IMR-90 (cell line): ENCODE measurements at regions not wholly inside any gene's neighbourhood (a gene's known extent, or its start where the extent isn't known, plus 50 kb on each side); places are given as distances from the start of the nearest gene placed in this dataset.
A peak's percentile ranks its signal among the peaks of the same experiment; 100 is the strongest.

Experiments used
- ATAC-seq: fragments of 200-7000 bp; cut with Tn5 transposase; 2 replicates; pipeline ENCODE4 v1.9.1; 2020; ENCODE audit warnings: low read depth, mild to moderate bottlenecking, moderate library complexity
- BruUV-seq: library from RNA; stranded (reverse); fragments of 400-500 nt; replicated peaks from 2 replicates; lab custom pipeline; 2021; lab: Mats Ljungman, UMichigan
- CTCF ChIA-PET: fragments of 300-600 bp; formaldehyde crosslinking; extraction: SDS; loops from one replicate; lab custom pipeline; 2021; ENCODE audit warnings: antibody characterized with exemption; lab: Yijun Ruan, JAX
- POLR2A ChIA-PET: fragments of 300-600 bp; sonication (Branson Sonifier 250); formaldehyde crosslinking; loops from one replicate; lab custom pipeline; 2022; ENCODE audit warnings: antibody characterized with exemption; ENCODE audit not compliant: unreplicated experiment; lab: Charles Lee
- DNase-seq: peaks from one replicate; pipeline ENCODE4 v3.0.0; 2013
- H2AFZ ChIP-seq: replicated peaks from 2 replicates; pipeline ENCODE3; 2013; ENCODE audit warnings: low read length, mild to moderate bottlenecking; ENCODE audit not compliant: poor library complexity
- H2AK5ac ChIP-seq: 2 replicates; pipeline ENCODE4 v1.6.1; 2013; ENCODE audit warnings: low read depth, low read length, inconsistent platforms
- H2AK9ac ChIP-seq: replicated peaks from 2 replicates; pipeline ENCODE3; 2013; ENCODE audit warnings: mild to moderate bottlenecking, low read depth, low read length, moderate library complexity; ENCODE audit not compliant: poor library complexity
- H2BK120ac ChIP-seq: 2 replicates; pipeline ENCODE4 v1.6.1; 2013; ENCODE audit warnings: low read depth, low read length, inconsistent platforms
- H2BK15ac ChIP-seq: 3 replicates; pipeline ENCODE4 v1.6.1; 2013; ENCODE audit warnings: low read depth, low read length, inconsistent platforms
- H2BK20ac ChIP-seq: 2 replicates; pipeline ENCODE4 v1.6.1; 2013; ENCODE audit warnings: low read depth, mild to moderate bottlenecking, inconsistent platforms, low read length, moderate library complexity
- H2BK5ac ChIP-seq: 2 replicates; pipeline ENCODE4 v1.6.1; 2013; ENCODE audit warnings: mild to moderate bottlenecking, low read depth, low read length, inconsistent platforms; ENCODE audit not compliant: poor library complexity, severe bottlenecking
- H3K14ac ChIP-seq: replicated peaks from 2 replicates; pipeline ENCODE4 v1.6.1; 2013; ENCODE audit warnings: low read depth, low read length, inconsistent platforms
- H3K18ac ChIP-seq: 2 replicates; pipeline ENCODE4 v1.6.1; 2013; ENCODE audit warnings: low read depth, low read length, control low read depth
- H3K23ac ChIP-seq: 2 replicates; pipeline ENCODE4 v1.6.1; 2013; ENCODE audit warnings: low read depth, low read length, inconsistent platforms
- H3K27ac ChIP-seq: 2 replicates; pipeline ENCODE4 v1.5.1; 2013; ENCODE audit warnings: mild to moderate bottlenecking, control low read depth, low read length; ENCODE audit not compliant: insufficient read depth
- H3K27me3 ChIP-seq: 2 replicates; pipeline ENCODE4 v1.6.1; 2013; ENCODE audit warnings: low read length; ENCODE audit not compliant: control insufficient read depth, insufficient read depth
- H3K36me3 ChIP-seq: 2 replicates; pipeline ENCODE4 v1.6.1; 2013; ENCODE audit warnings: low read length, mixed read lengths; ENCODE audit not compliant: control insufficient read depth, insufficient read depth
- H3K4ac ChIP-seq: 2 replicates; pipeline ENCODE4 v1.6.1; 2013; ENCODE audit warnings: low read depth, low read length, inconsistent platforms
- H3K4me1 ChIP-seq: 2 replicates; pipeline ENCODE4 v1.6.1; 2013; ENCODE audit warnings: low read length, mixed read lengths; ENCODE audit not compliant: control insufficient read depth, insufficient read depth
- H3K4me2 ChIP-seq: 2 replicates; pipeline ENCODE4 v1.6.1; 2013; ENCODE audit warnings: low read depth, mild to moderate bottlenecking, control low read depth, low read length, moderate library complexity
- H3K4me3 ChIP-seq: 2 replicates; pipeline ENCODE4 v1.5.1; 2013; ENCODE audit warnings: low read depth, mild to moderate bottlenecking, control low read depth, low read length, moderate library complexity; ENCODE audit not compliant: insufficient read depth
- H3K56ac ChIP-seq: 2 replicates; pipeline ENCODE4 v1.6.1; 2013; ENCODE audit warnings: low read length, inconsistent platforms; ENCODE audit not compliant: insufficient read depth; ENCODE audit errors: extremely low read depth
- H3K79me1 ChIP-seq, 2 experiments: 2 replicates each; pipeline ENCODE4 v1.6.1; 2013; ENCODE audit warnings: low read length in 2 of 2, inconsistent platforms in 1 of 2, low read depth in 1 of 2
- H3K9ac ChIP-seq: 2 replicates; pipeline ENCODE4 v1.6.1; 2013; ENCODE audit warnings: low read depth, low read length, control low read depth
- H3K9me1 ChIP-seq: 2 replicates; pipeline ENCODE4 v1.6.1; 2013; ENCODE audit warnings: low read length, inconsistent platforms; ENCODE audit not compliant: insufficient read depth
- H3K9me3 ChIP-seq: 2 replicates; pipeline ENCODE4 v1.6.1; 2013; ENCODE audit warnings: low read length; ENCODE audit not compliant: control insufficient read depth, insufficient read depth
- H4K20me1 ChIP-seq: 2 replicates; pipeline ENCODE4 v1.6.1; 2013; ENCODE audit warnings: low read length, inconsistent platforms; ENCODE audit not compliant: insufficient read depth
- H4K5ac ChIP-seq: 2 replicates; pipeline ENCODE4 v1.6.1; 2013; ENCODE audit warnings: mild to moderate bottlenecking, low read depth, low read length, control low read depth
- H4K8ac ChIP-seq, 2 experiments: 2 replicates each; pipeline ENCODE4 v1.6.1; 2013; ENCODE audit warnings: low read depth in 2 of 2, low read length in 2 of 2, control low read depth in 1 of 2, inconsistent platforms in 1 of 2
- H4K91ac ChIP-seq: 2 replicates; pipeline ENCODE4 v1.6.1; 2013; ENCODE audit warnings: low read depth, low read length, inconsistent platforms; ENCODE audit not compliant: insufficient read depth
- CEBPB ChIP-seq: IDR thresholded peaks from 2 replicates; pipeline ENCODE4 v1.6.1; 2012; ENCODE audit warnings: low read depth, low read length, improper control_type of control experiment
- FOS ChIP-seq: fragments of 150-350 bp; IDR thresholded peaks from 2 replicates; pipeline ENCODE4 v1.6.1; 2016; ENCODE audit warnings: low read depth, low read length
- POLR2A ChIP-seq: IDR thresholded peaks from 2 replicates; pipeline ENCODE4 v1.6.1; 2012; ENCODE audit warnings: mild to moderate bottlenecking, low read depth, low read length
- USF2 ChIP-seq: fragments of 150-350 bp; IDR thresholded peaks from 2 replicates; pipeline ENCODE4 v1.6.1; 2017; ENCODE audit warnings: mild to moderate bottlenecking, antibody characterized with exemption, low read length, low read depth
- WGBS, 2 experiments: methylation state at CpG; one replicate each; pipeline versions ENCODE4 v1.1.5 to v1.1.7; 2013; ENCODE audit warnings: missing lambda C conversion rate in 2 of 2; ENCODE audit not compliant: insufficient read length in 1 of 2; ENCODE audit errors: extremely low coverage in 2 of 2; 5-methylcytosine and 5-hydroxymethylcytosine counted together
- dilution Hi-C: fragments of 300-500 bp; cut with HindIII; formaldehyde crosslinking; loops from one replicate; pipeline ENCODE4 v1.14.3; 2018; ENCODE audit warnings: low sequenced_read_pairs; ENCODE audit not compliant: unreplicated experiment
- in situ Hi-C: fragments of 300-500 bp; cut with MboI; formaldehyde crosslinking; loops from 3 replicates; pipeline ENCODE4 v1.14.3; 2019; ENCODE audit warnings: low sequenced_read_pairs, inconsistent platforms, mixed read lengths
- intact Hi-C: fragments of 100-400 bp; cut with micrococcal nuclease; formaldehyde crosslinking; loops from 2 replicates; pipeline ENCODE4 v1.10.0; 2022

GRCh38 chr1:221839782-221840395 lies 98.0 kb upstream of the DUSP10 start:
- Histone ChIP-seq H4K20me1 (no peaks in the 10 kb centered on the region), H3K14ac (peak overlapping the region; percentile 58; the same call in 1 of the 2 replicates), H3K4me2 (no peak overlapping the region), H3K18ac (peak overlapping the region; percentile 36), H4K8ac (no peak overlapping the region; a peak in 1 of 4 replicates), H3K4ac (peak overlapping the region; percentile 59), H3K56ac (no peak overlapping the region), H4K5ac (peak overlapping the region; percentile 55; the same call in 1 of the 2 replicates), H2BK120ac (peak overlapping the region; percentile 50), H2BK20ac (peak overlapping the region; percentile 46; the same call in 1 of the 2 replicates), H4K91ac (peak overlapping the region; percentile 43; the same call in 1 of the 2 replicates), H3K9ac (no peak overlapping the region), H2BK15ac (peak overlapping the region; percentile 78; the same call in 1 of the 3 replicates), H3K23ac (no peak overlapping the region), H2BK5ac (no peak overlapping the region), H3K79me1 (no peaks in the 10 kb centered on the region), H3K4me1 (peaks cover 12% of the 10 kb centered on the region), H2AK9ac (peak overlapping the region; percentile 19), H2AFZ (no peak overlapping the region), H3K36me3 (no peaks in the 10 kb centered on the region), H3K4me3 (no peak overlapping the region), H2AK5ac (peak overlapping the region; percentile 65), H3K27ac (no peak overlapping the region), H3K27me3 (no peaks in the 10 kb centered on the region), H3K9me3 (no peaks in the 10 kb centered on the region), H3K9me1 (peaks cover 6% of the 10 kb centered on the region)
- peak; percentile 55; the same call in 1 of the 2 replicates for TF ChIP-seq CEBPB
- peak; percentile 49 for TF ChIP-seq FOS
- TF ChIP-seq USF2, result peak; percentile 50; the same call in 1 of the 2 replicates
- no peak for TF ChIP-seq POLR2A
- WGBS, 2 experiments, result 89% methylated on average over 5 of the region's 7 CpGs; no CpG with 5 or more reads in 1 of the 2 experiments
- in situ Hi-C loops, result no loop called here
- peak; percentile 44 for DNase-seq
- ChIA-PET POLR2A (no interaction called here), CTCF (no interaction called here)
- dilution Hi-C loops, result no loop called here
- ATAC-seq, result peak; percentile 24; the same call in 1 of the 2 replicates
- BruUV-seq, result no TSS peak
- intact Hi-C loops, result no loop called here
